ENCODE measurements at regions not wholly inside any gene's neighbourhood (a gene's known extent, or its start where the extent isn't known, plus 50 kb on each side); places are given as distances from the start of the nearest gene placed in this dataset.

DNA sequence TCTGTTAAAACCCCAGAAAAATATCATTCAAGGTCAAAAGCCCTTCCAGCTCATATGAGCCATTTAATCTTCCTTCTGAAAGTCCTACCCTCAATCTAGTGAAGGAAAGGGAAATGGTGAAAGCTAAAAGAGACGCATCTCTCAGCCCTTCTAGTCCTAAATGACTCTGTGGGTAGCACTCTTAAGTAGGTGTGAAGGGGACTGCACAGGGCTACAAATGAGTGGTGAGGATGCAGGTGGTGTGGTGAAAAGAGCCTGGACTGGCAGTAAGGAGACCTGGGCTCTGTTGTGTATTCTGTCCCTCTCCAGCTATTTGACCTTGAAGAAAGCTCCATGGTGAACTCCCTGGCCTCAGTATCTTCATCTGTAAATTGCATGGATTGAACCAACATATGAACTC is 671.8 kb upstream of the DIPK2B start:
- no peak for DNase-seq (ENCODE audit: low read depth)

- no peak for DNase-seq (ENCODE audit: low read depth)
These were observed 667.7 kb upstream of the DIPK2B start for GRCh38 chrX:45868425-45868824.

GRCh38 chrX:45862801-45863200 is 662.1 kb upstream of the DIPK2B start:
- DNase-seq (ENCODE audit: low read depth) = no peak

- no peak for DNase-seq (ENCODE audit: low read depth)
These were observed 659.8 kb upstream of the DIPK2B start for GRCh38 chrX:45860450-45860849.

GRCh38 chrX:45859407-45859806 is 658.7 kb upstream of the DIPK2B start:
- DNase-seq (ENCODE audit: low read depth) = no peak

DNA sequence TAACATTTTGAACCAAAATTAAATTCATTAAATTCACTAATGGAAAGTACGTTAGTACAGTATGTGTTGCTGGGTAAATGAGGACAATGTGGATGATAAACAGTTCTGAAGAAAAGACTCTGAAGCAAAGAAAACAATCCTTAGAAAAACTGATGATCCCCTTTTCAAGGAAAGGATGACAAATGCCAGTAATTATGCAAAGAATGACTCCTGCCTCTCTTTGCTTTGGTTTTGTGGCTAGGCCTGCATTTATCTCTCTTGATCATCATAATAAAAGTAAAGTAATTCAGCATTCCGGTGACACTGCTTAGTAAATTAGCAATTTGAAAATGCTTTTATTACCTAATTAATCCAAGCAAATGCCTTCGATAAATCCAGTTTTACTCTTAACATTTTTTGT is 652.2 kb upstream of the DIPK2B start:
- no peak for DNase-seq (ENCODE audit: low read depth)

GRCh38 chrX:45851434-45851991 is 650.8 kb upstream of the DIPK2B start:
- DNase-seq (ENCODE audit: low read depth) = peak; percentile 67

DNA sequence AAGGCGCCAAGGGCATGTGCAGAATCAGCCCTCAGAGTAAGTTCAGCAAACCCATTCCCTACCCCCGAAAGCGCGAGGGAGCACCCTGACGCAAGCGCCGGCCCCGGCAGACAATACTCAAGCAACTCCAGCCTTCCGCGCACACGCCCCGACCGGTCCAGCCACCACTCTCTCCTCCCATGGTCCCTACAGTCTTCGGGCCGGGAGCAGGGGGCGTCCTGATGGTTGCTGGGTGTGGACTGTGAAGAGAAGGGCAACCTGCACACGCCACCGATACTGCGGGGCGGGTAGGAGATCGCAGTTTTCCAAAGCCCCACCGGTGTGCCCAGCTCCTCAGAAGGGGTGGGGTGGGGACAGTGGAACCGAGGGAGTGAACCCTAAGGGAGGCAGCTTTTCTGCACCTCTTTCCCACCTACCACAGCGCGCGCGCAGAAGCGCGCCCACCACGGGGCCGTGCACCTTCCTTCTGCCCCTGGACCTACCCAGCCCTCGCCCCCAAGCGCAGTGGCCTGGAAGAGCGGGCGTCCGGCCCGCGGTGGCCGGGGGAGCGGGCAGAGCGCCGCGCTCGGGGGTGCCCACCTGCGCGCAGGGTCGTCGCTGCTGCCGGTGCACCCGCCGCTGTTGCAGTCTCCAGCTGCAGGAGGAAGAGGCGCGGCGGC is 650.2 kb upstream of the DIPK2B start:
- DNase-seq (ENCODE audit: low read depth) = no peak

GRCh38 chrX:45850197-45850774 is 649.6 kb upstream of the DIPK2B start:
- no peak for DNase-seq (ENCODE audit: low read depth)

GRCh38 chrX:45849261-45849862 is 648.7 kb upstream of the DIPK2B start:
- no peak for DNase-seq (ENCODE audit: low read depth)

DNA sequence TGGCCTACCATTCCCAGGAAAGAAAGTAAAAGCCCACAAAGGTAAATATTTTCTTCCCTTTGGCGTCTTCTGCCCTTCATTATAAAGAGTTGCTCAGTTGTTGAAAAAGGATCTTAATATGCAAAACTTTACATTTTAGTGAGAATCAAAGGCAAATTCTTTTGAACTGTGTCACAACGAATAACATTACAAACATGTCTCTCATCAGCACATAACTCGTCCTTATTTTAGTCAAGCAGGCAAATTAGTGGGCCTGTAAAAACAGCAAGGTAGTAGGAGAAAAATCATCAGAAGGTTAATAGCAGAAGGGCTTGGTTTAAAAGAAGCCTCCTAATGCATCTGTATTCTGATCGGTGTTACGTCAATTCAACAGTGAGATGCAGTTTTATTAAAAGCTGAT is 647.3 kb upstream of the DIPK2B start:
- DNase-seq (ENCODE audit: low read depth) = no peak

GRCh38 chrX:45846328-45846727 is 645.7 kb upstream of the DIPK2B start:
- DNase-seq (ENCODE audit: low read depth) = no peak

DNA sequence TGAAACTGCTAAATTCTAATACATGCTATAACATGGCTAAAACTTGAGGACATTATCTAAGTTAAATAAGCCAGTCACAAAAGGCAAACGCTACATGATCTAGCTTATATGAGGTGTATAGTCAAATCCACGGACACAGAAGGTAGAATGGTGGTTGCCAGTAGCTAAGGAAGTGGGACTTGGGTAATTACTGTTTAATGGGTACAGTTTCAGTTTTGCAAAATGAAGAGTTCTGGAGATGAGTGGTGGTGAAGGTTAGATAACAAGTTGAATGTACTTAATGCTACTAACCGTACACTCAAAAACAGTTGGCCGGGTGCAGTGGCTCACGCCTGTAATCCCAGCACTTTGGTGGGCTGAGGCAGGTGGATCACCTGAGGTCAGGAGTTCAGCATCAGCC is 644.5 kb upstream of the DIPK2B start:
- no peak for DNase-seq (ENCODE audit: low read depth)

DNA sequence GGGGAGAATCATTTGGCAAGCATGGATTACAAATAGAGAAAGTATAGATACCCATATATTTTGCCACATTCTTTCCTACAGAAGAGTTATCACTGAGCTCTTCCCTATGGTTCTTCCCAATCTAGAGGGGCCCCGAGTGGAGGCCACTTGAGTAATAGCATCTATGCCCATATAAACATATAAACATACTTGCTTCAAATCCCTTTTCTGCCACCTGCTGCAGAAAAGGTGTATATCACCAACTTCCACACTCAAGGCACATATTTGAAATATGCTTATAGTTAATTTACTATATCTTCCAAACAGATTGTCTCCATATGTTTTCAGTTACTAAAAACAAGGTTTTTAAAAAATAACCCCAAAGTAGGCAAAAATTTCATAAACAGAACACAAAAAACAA is 642.8 kb upstream of the DIPK2B start:
- DNase-seq (ENCODE audit: low read depth) = no peak

DNA sequence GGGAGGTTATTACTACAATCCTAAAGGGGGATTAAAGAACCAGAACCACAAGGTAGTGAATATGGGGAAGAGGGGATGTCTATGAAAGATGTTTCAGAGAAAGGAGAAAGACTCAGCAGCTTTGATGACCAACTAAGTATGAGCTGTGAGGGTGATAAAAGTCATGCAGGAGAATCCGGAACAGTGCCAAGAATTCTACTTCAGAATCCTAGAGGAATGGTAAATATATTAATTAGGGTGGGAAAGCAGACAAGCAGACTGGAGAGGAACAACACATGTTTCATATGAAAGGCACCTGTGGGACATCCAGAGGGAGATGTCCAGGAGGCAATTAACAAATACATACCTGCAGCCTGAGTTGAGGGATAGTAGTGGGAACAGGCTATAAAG is 642.2 kb upstream of the DIPK2B start:
- DNase-seq (ENCODE audit: low read depth) = no peak

GRCh38 chrX:45842207-45842925 is 641.7 kb upstream of the DIPK2B start:
- DNase-seq (ENCODE audit: low read depth) = no peak

DNA sequence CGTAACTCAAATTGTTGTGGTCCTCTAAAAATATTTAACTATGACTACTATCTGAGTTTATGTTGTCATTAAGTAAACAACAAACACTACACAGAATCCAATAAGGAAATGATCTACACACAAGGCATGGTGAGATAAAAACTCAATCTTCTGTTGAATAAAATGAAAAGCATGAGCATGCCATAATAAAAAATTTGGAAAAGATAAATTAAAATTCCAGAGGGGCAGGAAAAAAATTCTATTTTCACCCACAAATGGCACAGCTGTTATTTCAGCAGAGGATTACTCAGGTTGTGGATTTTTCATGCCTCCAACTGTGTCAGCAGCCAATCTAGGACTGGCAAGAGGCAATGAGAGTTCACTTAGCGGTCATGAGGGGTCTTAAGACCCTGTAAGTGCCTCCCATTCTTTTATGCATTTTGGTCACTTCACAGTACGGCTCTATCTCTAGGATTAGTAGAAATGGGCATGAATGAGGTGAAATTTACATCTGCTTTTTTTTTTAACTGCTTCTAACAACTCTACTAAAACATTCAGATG is 639.8 kb upstream of the DIPK2B start:
- DNase-seq (ENCODE audit: low read depth) = no peak

- no peak for DNase-seq (ENCODE audit: low read depth)
These were observed 629.7 kb upstream of the DIPK2B start for GRCh38 chrX:45830343-45830742.

- DNase-seq (ENCODE audit: low read depth) = peak; percentile 61
These were observed 623.8 kb upstream of the DIPK2B start for GRCh38 chrX:45824471-45824870.

GRCh38 chrX:45823536-45823935 is 622.9 kb upstream of the DIPK2B start:
- DNase-seq (ENCODE audit: low read depth) = no peak

DNA sequence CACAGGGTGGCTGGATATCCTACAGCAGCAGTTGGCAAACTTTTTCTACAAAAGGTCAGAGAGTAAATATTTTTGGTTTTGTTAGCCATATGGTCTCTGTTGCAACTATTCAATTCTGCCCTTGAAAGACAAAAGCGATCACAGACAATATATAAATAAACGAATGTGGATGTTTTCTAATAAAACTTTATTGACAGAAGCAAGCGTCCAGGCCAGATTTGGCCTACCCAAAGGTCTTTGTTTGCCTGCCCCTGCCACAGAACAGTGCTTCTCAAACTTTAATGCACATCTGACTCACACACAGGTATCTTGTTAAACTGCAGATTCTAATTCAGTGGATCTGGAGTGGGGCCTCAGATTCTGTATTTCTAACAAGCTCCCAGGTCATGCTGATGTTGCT is 621.4 kb upstream of the DIPK2B start:
- DNase-seq (ENCODE audit: low read depth) = no peak

GRCh38 chrX:45818913-45819312 is 618.2 kb upstream of the DIPK2B start:
- DNase-seq (ENCODE audit: low read depth) = no peak

DNA sequence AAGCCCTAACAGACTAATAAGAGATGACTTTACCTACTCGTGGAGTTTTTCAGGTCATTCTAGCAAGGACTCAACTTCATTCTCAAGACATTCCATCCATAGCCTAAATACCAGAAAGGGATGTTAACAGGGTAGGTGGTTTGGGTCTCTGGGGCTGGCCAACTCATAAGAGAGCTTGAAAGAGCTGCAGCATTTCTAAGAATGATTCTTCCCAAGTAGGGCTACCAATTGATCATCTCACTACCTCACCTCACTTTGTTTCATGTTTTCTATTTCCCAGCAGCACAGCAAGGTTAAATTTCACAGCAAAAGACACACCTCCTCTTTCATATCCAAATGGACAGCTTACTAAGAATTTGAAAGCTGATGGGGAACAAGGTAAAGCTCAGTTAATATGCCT is 614.8 kb upstream of the DIPK2B start:
- DNase-seq (ENCODE audit: low read depth) = no peak

All from stimulated activated CD4-positive, alpha-beta T cell treated with anti-CD3 and anti-CD28 coated beads, Interleukin-2, amount 100 ng/mL, for 4 hours (primary cell).